IMR-90 (cell line): ENCODE measurements at regions not wholly inside any gene's neighbourhood (a gene's known extent, or its start where the extent isn't known, plus 50 kb on each side); places are given as distances from the start of the nearest gene placed in this dataset.

ENCODE experiments used
- ATAC-seq: fragments of 200-7000 bp; cut with Tn5 transposase; 2 replicates; pipeline ENCODE4 v1.9.1; 2020; ENCODE audit warnings: low read depth, mild to moderate bottlenecking, moderate library complexity
- BruUV-seq: library from RNA; stranded (reverse); fragments of 400-500 nt; replicated peaks from 2 replicates; lab custom pipeline; 2021; lab: Mats Ljungman, UMichigan
- CTCF ChIA-PET: fragments of 300-600 bp; formaldehyde crosslinking; extraction: SDS; loops from one replicate; lab custom pipeline; 2021; ENCODE audit warnings: antibody characterized with exemption; lab: Yijun Ruan, JAX
- POLR2A ChIA-PET: fragments of 300-600 bp; sonication (Branson Sonifier 250); formaldehyde crosslinking; loops from one replicate; lab custom pipeline; 2022; ENCODE audit warnings: antibody characterized with exemption; ENCODE audit not compliant: unreplicated experiment; lab: Charles Lee
- DNase-seq: peaks from one replicate; pipeline ENCODE4 v3.0.0; 2013
- H2AFZ ChIP-seq: replicated peaks from 2 replicates; pipeline ENCODE3; 2013; ENCODE audit warnings: low read length, mild to moderate bottlenecking; ENCODE audit not compliant: poor library complexity
- H2AK5ac ChIP-seq: 2 replicates; pipeline ENCODE4 v1.6.1; 2013; ENCODE audit warnings: low read depth, low read length, inconsistent platforms
- H2AK9ac ChIP-seq: replicated peaks from 2 replicates; pipeline ENCODE3; 2013; ENCODE audit warnings: mild to moderate bottlenecking, low read depth, low read length, moderate library complexity; ENCODE audit not compliant: poor library complexity
- H2BK120ac ChIP-seq: 2 replicates; pipeline ENCODE4 v1.6.1; 2013; ENCODE audit warnings: low read depth, low read length, inconsistent platforms
- H2BK15ac ChIP-seq: 3 replicates; pipeline ENCODE4 v1.6.1; 2013; ENCODE audit warnings: low read depth, low read length, inconsistent platforms
- H2BK20ac ChIP-seq: 2 replicates; pipeline ENCODE4 v1.6.1; 2013; ENCODE audit warnings: low read depth, mild to moderate bottlenecking, inconsistent platforms, low read length, moderate library complexity
- H2BK5ac ChIP-seq: 2 replicates; pipeline ENCODE4 v1.6.1; 2013; ENCODE audit warnings: mild to moderate bottlenecking, low read depth, low read length, inconsistent platforms; ENCODE audit not compliant: poor library complexity, severe bottlenecking
- H3K14ac ChIP-seq: replicated peaks from 2 replicates; pipeline ENCODE4 v1.6.1; 2013; ENCODE audit warnings: low read depth, low read length, inconsistent platforms
- H3K18ac ChIP-seq: 2 replicates; pipeline ENCODE4 v1.6.1; 2013; ENCODE audit warnings: low read depth, low read length, control low read depth
- H3K23ac ChIP-seq: 2 replicates; pipeline ENCODE4 v1.6.1; 2013; ENCODE audit warnings: low read depth, low read length, inconsistent platforms
- H3K27ac ChIP-seq: 2 replicates; pipeline ENCODE4 v1.5.1; 2013; ENCODE audit warnings: mild to moderate bottlenecking, control low read depth, low read length; ENCODE audit not compliant: insufficient read depth
- H3K27me3 ChIP-seq: 2 replicates; pipeline ENCODE4 v1.6.1; 2013; ENCODE audit warnings: low read length; ENCODE audit not compliant: control insufficient read depth, insufficient read depth
- H3K36me3 ChIP-seq: 2 replicates; pipeline ENCODE4 v1.6.1; 2013; ENCODE audit warnings: low read length, mixed read lengths; ENCODE audit not compliant: control insufficient read depth, insufficient read depth
- H3K4ac ChIP-seq: 2 replicates; pipeline ENCODE4 v1.6.1; 2013; ENCODE audit warnings: low read depth, low read length, inconsistent platforms
- H3K4me1 ChIP-seq: 2 replicates; pipeline ENCODE4 v1.6.1; 2013; ENCODE audit warnings: low read length, mixed read lengths; ENCODE audit not compliant: control insufficient read depth, insufficient read depth
- H3K4me2 ChIP-seq: 2 replicates; pipeline ENCODE4 v1.6.1; 2013; ENCODE audit warnings: low read depth, mild to moderate bottlenecking, control low read depth, low read length, moderate library complexity
- H3K4me3 ChIP-seq: 2 replicates; pipeline ENCODE4 v1.5.1; 2013; ENCODE audit warnings: low read depth, mild to moderate bottlenecking, control low read depth, low read length, moderate library complexity; ENCODE audit not compliant: insufficient read depth
- H3K56ac ChIP-seq: 2 replicates; pipeline ENCODE4 v1.6.1; 2013; ENCODE audit warnings: low read length, inconsistent platforms; ENCODE audit not compliant: insufficient read depth; ENCODE audit errors: extremely low read depth
- H3K79me1 ChIP-seq, 2 experiments: 2 replicates each; pipeline ENCODE4 v1.6.1; 2013; ENCODE audit warnings: low read length in 2 of 2, inconsistent platforms in 1 of 2, low read depth in 1 of 2
- H3K9ac ChIP-seq: 2 replicates; pipeline ENCODE4 v1.6.1; 2013; ENCODE audit warnings: low read depth, low read length, control low read depth
- H3K9me1 ChIP-seq: 2 replicates; pipeline ENCODE4 v1.6.1; 2013; ENCODE audit warnings: low read length, inconsistent platforms; ENCODE audit not compliant: insufficient read depth
- H3K9me3 ChIP-seq: 2 replicates; pipeline ENCODE4 v1.6.1; 2013; ENCODE audit warnings: low read length; ENCODE audit not compliant: control insufficient read depth, insufficient read depth
- H4K20me1 ChIP-seq: 2 replicates; pipeline ENCODE4 v1.6.1; 2013; ENCODE audit warnings: low read length, inconsistent platforms; ENCODE audit not compliant: insufficient read depth
- H4K5ac ChIP-seq: 2 replicates; pipeline ENCODE4 v1.6.1; 2013; ENCODE audit warnings: mild to moderate bottlenecking, low read depth, low read length, control low read depth
- H4K8ac ChIP-seq, 2 experiments: 2 replicates each; pipeline ENCODE4 v1.6.1; 2013; ENCODE audit warnings: low read depth in 2 of 2, low read length in 2 of 2, control low read depth in 1 of 2, inconsistent platforms in 1 of 2
- H4K91ac ChIP-seq: 2 replicates; pipeline ENCODE4 v1.6.1; 2013; ENCODE audit warnings: low read depth, low read length, inconsistent platforms; ENCODE audit not compliant: insufficient read depth
- CEBPB ChIP-seq: IDR thresholded peaks from 2 replicates; pipeline ENCODE4 v1.6.1; 2012; ENCODE audit warnings: low read depth, low read length, improper control_type of control experiment
- CHD1 ChIP-seq: IDR thresholded peaks from 2 replicates; pipeline ENCODE4 v1.6.1; 2012; ENCODE audit warnings: low read depth, low read length, improper control_type of control experiment
- CTCF ChIP-seq: conservative IDR thresholded peaks from 2 replicates; pipeline ENCODE4 v1.5.1; 2012; ENCODE audit warnings: mild to moderate bottlenecking, low read depth, low read length, improper control_type of control experiment
- ELK1 ChIP-seq: fragments of 150-350 bp; IDR thresholded peaks from 2 replicates; pipeline ENCODE4 v1.6.1; 2016; ENCODE audit warnings: low read depth, mild to moderate bottlenecking, low read length, moderate library complexity, borderline replicate concordance
- FOS ChIP-seq: fragments of 150-350 bp; IDR thresholded peaks from 2 replicates; pipeline ENCODE4 v1.6.1; 2016; ENCODE audit warnings: low read depth, low read length
- MAFK ChIP-seq: IDR thresholded peaks from 2 replicates; pipeline ENCODE4 v1.6.1; 2012; ENCODE audit warnings: low read depth, low read length, improper control_type of control experiment
- MAZ ChIP-seq: IDR thresholded peaks from 2 replicates; pipeline ENCODE4 v1.6.1; 2012; ENCODE audit warnings: low read depth, mild to moderate bottlenecking, low read length, improper control_type of control experiment, moderate library complexity, borderline replicate concordance
- MXI1 ChIP-seq: IDR thresholded peaks from 2 replicates; pipeline ENCODE4 v1.6.1; 2012; ENCODE audit warnings: low read depth, mild to moderate bottlenecking, low read length, moderate library complexity, borderline replicate concordance
- NFE2L2 ChIP-seq: fragments of 150-350 bp; IDR thresholded peaks from 2 replicates; pipeline ENCODE4 v1.6.1; 2016; ENCODE audit warnings: low read depth, mild to moderate bottlenecking, low read length
- POLR2A ChIP-seq: IDR thresholded peaks from 2 replicates; pipeline ENCODE4 v1.6.1; 2012; ENCODE audit warnings: mild to moderate bottlenecking, low read depth, low read length
- RAD21 ChIP-seq: IDR thresholded peaks from 2 replicates; pipeline ENCODE4 v1.6.1; 2012; ENCODE audit warnings: low read length, improper control_type of control experiment
- RCOR1 ChIP-seq: IDR thresholded peaks from 2 replicates; pipeline ENCODE4 v1.6.1; 2012; ENCODE audit warnings: mild to moderate bottlenecking, low read length, improper control_type of control experiment; ENCODE audit not compliant: insufficient replicate concordance
- RFX5 ChIP-seq: IDR thresholded peaks from 2 replicates; pipeline ENCODE4 v1.8.0; 2012; ENCODE audit warnings: low read depth, mild to moderate bottlenecking, low read length, moderate library complexity
- SMC3 ChIP-seq: fragments of 150-350 bp; IDR thresholded peaks from 2 replicates; pipeline ENCODE4 v1.6.1; 2016; ENCODE audit warnings: low read depth, mild to moderate bottlenecking, antibody characterized with exemption, low read length, moderate library complexity
- USF2 ChIP-seq: fragments of 150-350 bp; IDR thresholded peaks from 2 replicates; pipeline ENCODE4 v1.6.1; 2017; ENCODE audit warnings: mild to moderate bottlenecking, antibody characterized with exemption, low read length, low read depth
- WGBS, 2 experiments: methylation state at CpG; one replicate each; pipeline versions ENCODE4 v1.1.5 to v1.1.7; 2013; ENCODE audit warnings: missing lambda C conversion rate in 2 of 2; ENCODE audit not compliant: insufficient read length in 1 of 2; ENCODE audit errors: extremely low coverage in 2 of 2; 5-methylcytosine and 5-hydroxymethylcytosine counted together
- dilution Hi-C: fragments of 300-500 bp; cut with HindIII; formaldehyde crosslinking; loops from one replicate; pipeline ENCODE4 v1.14.3; 2018; ENCODE audit warnings: low sequenced_read_pairs; ENCODE audit not compliant: unreplicated experiment
- in situ Hi-C: fragments of 300-500 bp; cut with MboI; formaldehyde crosslinking; loops from 3 replicates; pipeline ENCODE4 v1.14.3; 2019; ENCODE audit warnings: low sequenced_read_pairs, inconsistent platforms, mixed read lengths
- intact Hi-C: fragments of 100-400 bp; cut with micrococcal nuclease; formaldehyde crosslinking; loops from 2 replicates; pipeline ENCODE4 v1.10.0; 2022

DNA sequence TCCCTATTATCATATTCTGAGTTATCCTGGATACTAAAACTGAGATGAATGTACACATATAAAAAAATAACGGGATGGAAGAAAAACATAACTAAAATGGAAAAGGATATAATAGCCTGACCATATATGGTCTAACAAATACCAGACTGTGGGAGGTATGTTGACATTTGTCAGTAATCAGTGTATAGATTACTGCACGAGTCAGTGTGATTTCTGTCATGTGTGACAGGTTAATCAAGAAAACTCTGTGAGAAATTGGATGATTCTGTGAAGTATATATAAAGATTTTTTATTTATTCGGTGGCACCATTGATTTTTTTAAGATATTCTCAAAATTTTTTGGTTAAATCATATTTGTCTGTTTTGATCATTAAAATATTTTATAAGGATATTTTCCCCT lies 547.3 kb upstream of the B3GALT2 start:
- no peak overlapping the region for H2AK5ac ChIP-seq
- H3K27ac ChIP-seq: no peak overlapping the region
- ChIA-PET POLR2A (no interaction called here), CTCF (no interaction called here)
- no peak overlapping the region for H2BK5ac ChIP-seq
- H3K9me3 ChIP-seq: no peaks in the 10 kb centered on the region; the same call in 1 of the 2 replicates
- H2BK120ac ChIP-seq: no peak overlapping the region
- DNase-seq: no peak
- no peak overlapping the region for H3K4ac ChIP-seq
- no peak for ATAC-seq
- TF ChIP-seq CEBPB (no peak), POLR2A (no peak), RAD21 (no peak), MAFK (no peak), MAZ (no peak), RCOR1 (no peak), CHD1 (no peak), MXI1 (no peak), ELK1 (no peak), SMC3 (no peak), NFE2L2 (no peak), CTCF (no peak), FOS (no peak), USF2 (no peak), RFX5 (no peak)
- H3K4me1 ChIP-seq: peaks cover 4% of the 10 kb centered on the region
- no peak overlapping the region for H2AK9ac ChIP-seq
- H3K23ac ChIP-seq: no peak overlapping the region
- H3K56ac ChIP-seq: no peak overlapping the region
- H3K18ac ChIP-seq: no peak overlapping the region
- no peak overlapping the region for H2AFZ ChIP-seq
- no peak overlapping the region for H4K8ac ChIP-seq
- dilution Hi-C loops (no loop called here), intact Hi-C loops (no loop called here), in situ Hi-C loops (no loop called here)
- no peaks in the 10 kb centered on the region for H4K20me1 ChIP-seq
- H3K27me3 ChIP-seq: no peaks in the 10 kb centered on the region
- no peak overlapping the region for H3K4me2 ChIP-seq
- no CpG with 5 or more reads among the region's 3 CpGs for WGBS, 2 experiments
- no peak overlapping the region for H3K9ac ChIP-seq
- no peak overlapping the region for H3K14ac ChIP-seq
- no peak overlapping the region for H3K4me3 ChIP-seq
- H3K36me3 ChIP-seq: no peaks in the 10 kb centered on the region
- H2BK15ac ChIP-seq: no peak overlapping the region
- no peak overlapping the region for H4K91ac ChIP-seq
- H2BK20ac ChIP-seq: no peak overlapping the region
- no peaks in the 10 kb centered on the region for H3K9me1 ChIP-seq
- H3K79me1 ChIP-seq: no peaks in the 10 kb centered on the region
- H4K5ac ChIP-seq: no peak overlapping the region
- no TSS peak for BruUV-seq
